Activated naive CD4-positive, alpha-beta T cell treated with anti-CD3 and anti-CD28 coated beads, Interleukin-2, amount 50 U/mL, for 16 hours (primary cell): ENCODE measurements at regions not wholly inside any gene's neighbourhood (a gene's known extent, or its start where the extent isn't known, plus 50 kb on each side); places are given as distances from the start of the nearest gene placed in this dataset.
"Not testable (repeated sequence)": the region's sequence is repeated elsewhere in the genome, so short reads cannot be mapped to it uniquely, and the experiment has no call there.

ENCODE experiments used
- DNase-seq: peaks from one replicate; pipeline ENCODE4 v3.0.0-alpha.2; 2020

DNA sequence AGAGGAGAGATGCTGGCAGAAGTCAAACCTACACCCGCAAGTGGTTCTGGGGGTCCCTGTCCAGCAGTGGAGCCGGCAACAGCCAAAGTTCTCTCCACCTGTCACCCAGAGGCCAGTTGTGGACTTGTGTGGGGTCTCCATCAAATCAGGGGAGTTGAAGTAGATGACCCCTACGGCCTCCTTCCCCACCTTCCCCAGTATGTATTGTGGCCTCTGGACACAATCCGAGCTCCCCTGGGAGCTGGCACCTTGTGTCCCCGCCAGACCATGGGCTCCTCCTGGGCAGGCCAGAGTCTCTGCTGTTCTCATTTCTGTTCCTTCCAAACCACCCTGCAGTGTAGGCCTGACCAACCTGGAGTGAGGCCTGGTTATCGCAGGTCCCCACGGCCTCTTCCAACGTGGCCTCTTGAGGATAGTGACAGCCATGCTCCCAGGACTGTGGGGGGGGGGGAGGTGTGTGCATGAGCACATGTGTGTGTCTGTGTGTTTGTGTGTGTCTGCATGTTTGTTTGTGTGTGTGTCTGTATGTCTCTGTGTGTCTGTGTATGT, 246.4 kb downstream of the MATN1 start:
- DNase-seq: no peak

DNA sequence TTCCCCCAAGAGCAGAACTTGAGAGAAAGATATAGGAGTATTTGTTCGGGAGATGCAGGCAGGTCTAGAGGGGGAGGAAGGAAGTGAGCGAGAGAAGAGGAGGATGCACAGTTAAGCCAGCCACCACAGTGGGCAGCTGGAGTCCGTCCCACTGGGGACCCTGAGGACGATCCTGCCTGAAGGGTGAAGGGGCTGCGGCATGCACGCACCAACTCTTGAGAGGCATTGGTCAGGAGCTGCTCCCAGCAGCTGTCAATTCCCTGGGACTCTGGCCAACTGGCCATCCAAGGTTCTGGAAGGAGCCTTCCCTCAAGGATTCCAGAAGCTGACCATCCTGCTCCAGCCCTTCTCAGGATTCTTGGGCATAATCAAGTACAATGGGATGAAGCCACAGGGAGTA, 246.9 kb downstream of the MATN1 start:
- no peak for DNase-seq

DNA sequence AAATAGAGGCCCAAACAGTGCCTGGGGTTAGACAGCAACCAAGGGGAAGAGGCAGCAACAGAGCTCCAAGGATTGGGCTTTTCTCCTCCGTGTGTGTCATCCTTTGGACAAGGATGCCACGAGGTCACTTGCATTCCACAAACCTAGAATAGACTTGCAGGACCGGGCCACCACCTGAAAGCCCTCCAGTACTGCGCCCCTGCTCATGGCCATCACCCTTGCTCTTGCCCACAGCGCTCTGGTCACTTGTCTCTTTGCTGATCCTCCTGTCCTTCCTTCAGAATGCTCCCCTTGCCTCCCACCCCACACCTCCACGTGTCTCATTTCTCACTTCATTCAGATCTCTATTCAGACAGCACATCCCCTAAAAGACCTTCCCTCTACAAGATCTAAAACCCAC, 247.4 kb downstream of the MATN1 start:
- DNase-seq: no peak

DNA sequence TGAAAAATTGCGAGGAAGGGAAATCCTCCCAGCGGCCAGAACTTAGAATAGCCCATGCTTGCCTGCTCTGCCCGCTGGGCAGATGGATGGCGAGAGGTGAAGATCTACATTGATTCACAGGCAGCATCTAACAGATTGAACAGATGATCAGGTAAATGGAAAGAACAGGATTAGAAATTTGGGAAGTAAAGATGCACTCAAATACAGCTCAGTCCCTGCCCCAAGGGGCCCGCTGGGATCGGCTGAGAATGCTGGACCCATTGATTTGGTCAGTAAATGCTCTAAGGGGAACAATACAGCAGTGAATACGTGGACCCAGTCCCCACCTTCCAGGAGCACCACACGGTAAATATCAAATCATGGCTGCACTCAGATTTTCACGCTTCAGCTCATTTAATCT, 248.2 kb downstream of the MATN1 start:
- DNase-seq: no peak

DNA sequence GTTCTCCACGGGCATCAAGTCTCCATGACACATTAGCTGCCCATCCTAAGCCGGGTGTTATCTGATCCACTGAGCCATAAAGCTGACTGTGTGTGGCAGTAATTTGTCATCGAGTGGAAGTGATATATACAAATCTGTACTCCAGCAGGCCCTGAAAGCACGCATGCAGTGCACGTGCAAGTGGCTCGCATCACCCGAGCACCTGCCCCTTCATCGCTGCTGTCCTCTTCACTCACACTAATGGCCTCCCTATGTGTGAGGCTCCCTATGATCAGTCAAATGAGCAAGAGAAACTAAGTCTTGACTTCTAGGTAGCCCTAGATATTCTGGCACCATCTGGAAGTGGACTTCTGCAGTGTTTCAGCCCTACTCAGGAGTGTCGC, 248.6 kb downstream of the MATN1 start:
- no peak for DNase-seq

DNA sequence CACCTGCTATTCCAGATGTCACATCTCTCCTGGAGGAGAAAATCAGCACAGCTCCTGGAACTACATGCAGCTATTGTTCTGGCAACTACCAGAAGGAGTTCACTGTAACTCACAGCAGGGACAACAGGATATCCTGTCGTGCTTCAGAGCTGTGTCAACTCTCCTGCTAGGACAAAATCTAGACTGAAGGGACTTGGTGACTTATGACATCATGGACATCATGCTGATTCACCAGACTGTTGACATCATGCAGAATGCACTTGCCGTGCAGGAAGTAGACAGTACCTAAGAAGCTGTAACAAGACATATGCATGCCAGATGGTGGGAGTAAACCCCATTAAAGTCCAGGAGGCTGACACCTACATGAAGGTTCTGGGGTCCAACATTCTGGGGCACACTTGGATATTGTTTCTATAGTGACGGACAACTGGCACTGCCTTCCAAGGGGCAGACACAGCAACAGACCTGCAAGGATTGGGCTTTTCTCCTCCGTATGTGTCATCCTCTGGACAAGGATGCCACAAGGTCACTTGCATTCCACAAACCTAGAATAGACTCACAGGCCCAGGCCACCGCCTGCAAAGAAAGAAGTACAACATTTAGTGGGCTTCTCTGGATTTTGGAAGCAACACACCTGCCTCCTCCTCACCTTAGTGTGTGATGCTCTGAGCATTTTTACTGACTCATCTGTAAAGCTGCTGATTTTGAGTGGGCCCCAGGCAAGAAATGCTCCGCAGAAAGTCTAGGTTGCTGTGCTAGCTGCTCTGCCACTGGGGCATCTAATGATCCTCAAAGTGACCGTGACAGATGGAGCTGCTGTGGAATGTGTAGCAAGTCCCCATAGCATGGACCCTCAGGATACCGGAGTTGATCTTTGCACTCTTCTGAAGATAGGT, 249.2 kb downstream of the MATN1 start:
- no peak for DNase-seq

DNA sequence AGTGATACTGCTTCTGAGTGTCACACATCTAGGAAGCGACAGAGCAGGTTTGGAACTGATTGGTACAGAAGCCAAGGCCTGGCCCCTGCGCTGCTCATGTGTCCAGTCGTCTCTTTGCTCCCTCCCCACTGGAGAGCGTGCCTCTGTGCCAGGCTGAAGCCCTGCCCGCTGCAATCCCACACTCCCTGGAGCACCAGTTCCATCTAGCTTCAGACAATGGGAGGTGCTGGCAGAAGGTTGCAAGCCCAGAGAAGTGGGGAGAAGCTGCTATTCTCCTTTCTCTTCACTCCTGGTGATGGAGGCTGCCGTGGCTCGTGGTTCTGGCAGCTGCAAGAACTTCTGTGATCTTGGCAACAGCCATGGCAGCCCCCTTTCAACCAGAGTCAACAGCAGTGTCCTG, 250.9 kb downstream of the MATN1 start:
- no peak for DNase-seq

DNA sequence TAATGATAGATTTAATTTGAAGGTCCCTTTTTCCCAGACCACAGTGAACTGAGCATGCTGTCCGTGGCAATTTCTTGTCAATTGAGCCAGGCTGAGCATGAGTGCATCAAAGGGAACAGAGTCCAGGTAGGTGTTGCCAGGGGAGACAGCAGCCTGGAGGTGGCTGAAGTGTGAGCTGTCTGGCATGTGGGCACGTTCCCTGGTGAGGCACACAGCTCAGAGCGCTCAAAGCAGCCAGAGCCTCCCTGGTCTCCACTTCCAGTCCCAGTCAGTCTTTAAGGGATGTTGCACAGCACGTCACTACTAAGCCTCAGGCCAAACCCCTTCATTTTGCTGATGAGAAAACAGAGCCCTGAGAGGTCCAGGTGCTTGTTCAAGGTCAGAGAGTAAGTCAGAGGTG, 251.4 kb downstream of the MATN1 start:
- no peak for DNase-seq

DNA sequence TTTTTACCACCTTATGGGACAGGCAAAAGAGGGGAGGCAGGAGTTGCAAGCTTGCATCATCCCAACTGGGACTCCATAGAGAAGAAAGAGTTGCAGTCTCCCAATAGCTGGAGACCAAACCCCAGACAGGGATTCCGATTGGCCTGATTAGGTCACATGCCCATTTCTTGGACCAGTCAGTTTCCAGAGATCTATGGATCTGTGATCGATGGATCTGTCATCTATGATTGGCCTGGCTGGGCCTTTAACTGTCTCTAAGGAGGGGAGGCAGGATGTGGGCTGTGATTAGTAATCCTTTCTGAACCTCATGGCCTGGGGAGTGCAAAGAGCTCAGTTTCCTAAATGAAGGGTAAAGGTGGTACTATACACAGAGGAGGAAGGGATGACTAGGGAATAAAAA, 252.1 kb downstream of the MATN1 start:
- no peak for DNase-seq

DNA sequence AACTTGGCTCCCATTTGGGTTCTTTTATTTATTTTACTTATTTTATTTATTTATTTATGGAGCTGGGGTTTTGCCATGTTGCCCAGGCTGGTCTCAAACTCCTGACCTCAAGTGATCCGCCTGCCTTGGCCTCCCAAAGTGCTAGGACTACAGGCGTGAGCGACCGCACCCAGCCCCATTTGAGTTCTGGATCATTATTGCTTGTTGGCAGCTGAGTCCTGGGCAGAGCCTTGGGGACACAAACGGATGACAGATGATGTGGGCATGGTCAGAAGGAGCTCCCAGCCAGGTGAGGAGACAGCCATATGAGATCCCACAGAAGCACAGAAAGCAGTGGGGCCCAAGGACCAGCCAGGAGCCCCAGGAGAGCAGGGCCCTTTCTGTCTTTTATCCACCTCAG, 254.0 kb downstream of the MATN1 start:
- no peak for DNase-seq

DNA sequence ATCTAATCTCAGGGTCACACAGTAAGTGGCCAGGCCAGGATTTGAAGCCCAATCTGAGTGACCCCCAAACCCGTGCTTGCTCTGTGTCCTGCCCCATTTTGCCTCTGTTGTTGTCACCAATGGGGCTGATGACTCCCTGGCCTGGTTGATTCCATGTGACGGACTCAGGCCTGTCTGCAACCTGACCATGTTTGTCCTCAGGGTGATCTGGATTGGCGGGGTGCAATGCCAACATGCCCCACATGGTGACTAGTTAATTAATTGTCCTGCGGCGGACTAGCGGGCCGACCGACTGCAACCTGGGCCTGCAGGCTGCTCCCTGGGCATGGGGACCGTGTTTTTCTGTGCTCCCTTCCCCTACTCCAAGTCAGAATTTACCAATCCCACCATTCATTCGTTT, 256.3 kb downstream of the MATN1 start:
- DNase-seq: no peak

DNA sequence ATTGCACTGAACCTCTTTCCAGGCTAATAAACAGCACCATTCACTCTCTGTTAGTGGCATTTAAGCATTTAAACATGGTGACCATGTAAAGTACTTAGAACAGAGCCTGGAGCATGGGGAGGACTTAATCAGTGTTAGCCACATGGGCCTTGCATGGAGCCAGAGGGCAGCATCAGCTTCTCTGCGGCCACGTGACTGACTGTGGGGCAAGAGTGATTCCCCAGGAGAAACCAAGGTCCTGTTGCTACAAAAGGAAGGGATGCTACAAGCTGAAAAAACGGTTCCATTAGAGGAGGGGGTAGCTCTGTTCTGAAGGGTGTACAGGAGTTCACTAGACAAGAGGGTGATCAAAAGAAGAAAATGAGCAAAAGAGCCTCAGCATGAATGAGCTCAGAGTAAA, 256.8 kb downstream of the MATN1 start:
- no peak for DNase-seq

DNA sequence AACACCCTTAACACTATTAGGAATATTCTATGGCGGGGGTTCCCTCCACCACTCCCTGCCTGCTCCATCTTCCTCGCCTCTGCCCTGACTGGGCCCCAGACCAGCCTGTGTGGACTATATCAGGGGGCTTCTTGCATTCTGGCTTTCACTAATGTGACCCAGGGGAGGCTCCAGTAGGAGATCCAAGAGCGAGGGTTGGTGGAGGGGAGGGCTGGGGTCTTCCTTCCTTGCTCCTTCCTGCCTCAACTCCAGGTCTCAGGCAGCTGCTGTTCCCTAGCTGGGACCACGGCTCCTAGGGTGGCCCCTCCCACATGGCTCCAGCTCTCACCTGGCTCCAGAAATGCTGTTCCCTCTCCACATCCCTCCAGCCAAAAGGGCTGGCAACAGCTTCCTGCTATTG, 257.4 kb downstream of the MATN1 start:
- DNase-seq: no peak

DNA sequence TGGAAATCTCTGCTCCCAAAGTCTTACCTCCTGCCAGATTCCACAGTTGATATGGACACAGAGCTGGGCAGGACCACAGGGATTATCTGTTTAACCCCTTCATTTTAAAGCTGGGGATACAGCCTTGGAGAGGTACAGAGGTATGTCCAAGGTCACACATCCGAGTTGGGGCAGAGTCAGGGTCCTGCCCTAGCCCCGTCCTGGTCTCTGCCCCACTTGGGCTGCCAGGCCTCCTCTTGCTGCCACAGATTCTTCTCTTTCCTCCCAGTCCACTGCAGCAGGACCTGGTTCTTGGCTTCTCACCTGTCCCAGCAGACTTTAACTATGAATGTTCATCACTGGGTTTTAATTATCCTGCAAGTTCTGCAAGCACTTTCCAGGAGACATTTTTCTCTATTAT, 258.3 kb downstream of the MATN1 start:
- DNase-seq: no peak

DNA sequence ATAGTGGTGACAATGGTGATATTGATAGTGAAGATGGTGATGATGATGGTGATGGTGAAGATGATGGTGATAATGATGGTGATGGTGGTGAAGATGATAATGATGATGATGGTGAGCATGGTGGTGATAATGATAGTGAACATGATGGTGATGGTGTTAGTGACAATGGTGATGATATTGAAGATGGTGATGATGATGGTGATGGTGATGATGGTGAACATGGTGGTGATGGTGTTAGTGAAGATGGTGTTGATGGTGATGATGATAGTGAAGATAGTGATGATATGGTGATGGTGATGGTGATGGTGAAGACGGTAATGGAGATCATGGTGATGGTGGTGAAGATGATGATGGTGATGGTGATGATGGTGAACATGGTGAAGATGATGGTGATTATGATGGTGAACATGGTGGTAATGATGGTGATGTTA, 259.2 kb downstream of the MATN1 start:
- no peak for DNase-seq

DNA sequence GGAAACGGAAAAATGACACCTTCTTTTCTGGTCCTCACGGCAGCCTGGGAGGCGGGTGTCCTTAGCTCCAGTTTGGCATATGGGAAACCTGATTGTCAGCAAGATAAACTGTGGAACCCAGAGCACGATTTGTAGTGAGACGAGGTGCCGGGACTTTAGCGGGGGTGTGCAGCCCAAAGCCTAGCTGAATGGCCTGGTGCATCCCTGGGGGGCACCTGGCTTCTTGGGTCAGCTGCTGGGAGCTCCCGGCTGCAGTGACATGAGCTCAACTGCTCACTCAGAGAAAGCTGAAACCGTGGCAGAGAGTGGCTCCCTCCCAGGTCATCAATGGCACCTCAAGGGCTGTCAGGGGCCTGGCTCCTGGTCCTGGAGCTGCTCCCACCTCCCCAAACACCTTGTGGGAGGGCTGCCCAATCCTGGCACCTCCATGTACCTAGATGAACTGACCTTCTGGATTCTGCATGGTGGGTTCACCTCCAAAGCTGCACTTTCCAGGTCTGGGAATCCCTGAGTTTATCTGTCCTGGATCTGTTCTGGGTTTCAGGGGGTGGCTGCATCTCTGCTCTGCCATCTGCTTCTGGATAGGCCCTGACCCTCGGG, 260.5 kb downstream of the MATN1 start:
- no peak for DNase-seq

DNA sequence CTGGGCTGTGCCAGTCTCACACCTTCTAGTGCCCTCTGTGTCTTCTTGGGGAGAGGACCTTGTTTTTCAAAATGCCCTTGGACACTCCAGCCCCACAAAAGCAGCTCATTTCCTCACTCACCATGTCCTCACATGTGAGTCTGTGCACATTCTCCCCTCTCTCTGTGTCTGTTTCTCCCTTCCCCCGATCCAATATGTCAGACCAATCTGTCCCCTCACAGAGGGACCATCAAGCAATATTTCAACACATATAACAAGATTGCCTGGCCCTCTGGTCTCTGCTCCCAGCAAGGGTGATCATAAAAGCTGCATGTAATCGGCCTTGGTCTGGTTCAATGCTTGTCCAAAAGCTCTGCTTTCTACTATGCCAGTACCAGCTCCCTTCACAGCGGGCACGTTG, 261.2 kb downstream of the MATN1 start:
- DNase-seq: no peak

DNA sequence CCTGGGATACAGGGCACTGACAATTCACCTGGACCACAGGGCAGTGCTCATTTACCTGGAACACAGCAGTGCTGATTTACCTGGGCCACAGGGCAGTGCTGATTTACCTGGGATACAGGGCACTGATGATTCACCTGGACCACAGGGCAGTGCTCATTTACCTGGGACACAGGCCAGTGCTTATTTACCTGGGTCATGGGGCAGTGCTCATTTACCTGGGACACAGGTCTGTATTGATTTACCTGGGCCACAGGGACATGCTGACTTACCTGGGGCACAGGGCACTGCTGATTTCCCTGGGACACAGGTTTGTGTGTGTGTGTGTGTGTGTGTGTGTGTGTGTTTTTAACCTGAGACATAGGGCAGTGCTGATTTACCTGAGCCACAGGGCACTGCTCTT, 261.7 kb downstream of the MATN1 start:
- DNase-seq: no peak

DNA sequence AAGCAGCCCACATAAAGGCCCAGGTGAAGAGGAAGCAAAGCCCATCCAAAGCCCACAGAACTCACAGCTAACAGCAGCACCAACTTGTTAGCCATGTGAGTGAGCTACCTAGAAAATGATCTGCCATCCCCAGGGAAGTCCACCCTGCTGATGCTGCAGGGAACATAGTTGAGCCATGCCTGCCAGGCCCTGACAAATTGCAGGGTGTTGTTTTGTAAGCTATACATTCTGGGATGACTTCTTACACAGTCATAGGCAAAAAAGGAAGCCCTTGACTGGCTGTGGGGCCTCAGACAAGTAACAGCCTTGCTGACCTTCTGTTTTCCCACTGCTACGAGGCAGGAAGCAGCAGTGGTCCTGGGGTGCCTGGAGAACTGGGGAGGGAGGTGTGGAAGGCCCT, 262.7 kb downstream of the MATN1 start:
- no peak for DNase-seq

DNA sequence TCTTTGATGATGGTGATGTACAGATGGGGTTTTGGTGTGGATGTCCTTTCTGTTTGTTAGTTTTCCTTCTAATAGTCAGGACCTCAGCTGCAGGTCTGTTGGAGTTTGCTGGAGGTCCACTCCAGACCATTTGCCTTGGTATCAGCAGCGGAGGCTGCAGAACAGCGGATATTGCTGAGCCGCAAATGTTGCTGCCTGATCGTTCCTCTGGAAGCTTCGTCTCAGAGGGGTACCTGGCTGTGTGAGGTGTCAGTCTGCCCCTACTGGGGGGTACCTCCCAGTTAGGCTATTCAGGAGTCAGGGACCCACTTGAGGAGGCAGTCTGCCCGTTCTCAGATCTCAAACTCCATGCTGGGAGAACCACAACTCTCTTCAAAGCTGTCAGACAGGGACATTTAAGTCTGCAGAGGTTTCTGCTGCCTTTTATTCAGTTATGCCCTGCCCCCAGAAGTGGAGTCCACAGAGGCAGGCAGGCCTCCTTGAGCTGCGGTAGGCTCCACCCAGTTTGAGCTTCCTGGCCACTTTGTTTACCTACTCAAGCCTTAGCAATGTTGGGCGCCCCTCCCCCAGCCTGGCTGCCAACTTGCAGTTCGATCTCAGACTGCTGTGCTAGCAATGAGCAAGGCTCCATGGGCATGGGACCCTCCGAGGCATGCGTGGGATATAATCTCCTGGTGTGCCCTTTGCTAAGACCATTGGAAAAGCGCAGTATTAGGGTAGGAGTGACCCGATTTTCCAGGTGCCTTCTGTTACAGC, 264.5 kb downstream of the MATN1 start:
- DNase-seq: not testable (repeated sequence)

DNA sequence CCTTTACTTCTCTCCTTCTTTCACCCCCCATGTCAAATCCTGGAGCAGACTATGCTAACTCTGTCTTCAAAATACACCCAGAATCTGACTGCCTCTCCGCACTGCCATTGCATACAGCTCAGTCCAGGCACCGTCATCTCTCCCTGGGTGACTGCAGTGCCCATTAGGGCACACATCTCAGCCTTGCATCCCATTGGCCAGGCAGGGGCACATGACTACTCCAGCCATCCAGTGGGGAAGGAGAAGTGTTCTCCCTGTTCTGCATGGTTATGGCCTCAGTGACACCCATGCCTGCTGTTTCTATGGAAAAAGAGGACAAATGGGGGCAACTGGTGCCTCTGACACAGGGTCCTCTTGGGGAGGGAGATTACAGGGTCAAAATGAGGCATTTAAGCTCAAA, 270.5 kb downstream of the MATN1 start:
- no peak for DNase-seq

DNA sequence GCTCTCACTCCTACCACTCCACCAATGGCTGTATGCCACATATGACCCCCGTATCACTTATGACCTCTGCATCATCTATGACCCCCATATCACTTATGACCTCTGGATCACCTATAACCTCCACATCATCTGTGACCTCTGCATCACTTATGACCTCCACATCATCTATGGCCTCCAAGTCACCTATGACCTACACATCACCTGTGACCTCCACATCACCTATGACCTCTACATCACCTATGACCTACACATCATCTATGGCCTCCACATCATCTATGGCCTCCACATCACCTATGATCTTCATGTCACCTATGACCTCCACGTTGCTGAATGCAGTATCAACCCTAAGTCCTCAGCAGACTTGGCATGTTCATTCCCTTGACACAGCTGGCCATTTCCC, 271.2 kb downstream of the MATN1 start:
- no peak for DNase-seq

DNA sequence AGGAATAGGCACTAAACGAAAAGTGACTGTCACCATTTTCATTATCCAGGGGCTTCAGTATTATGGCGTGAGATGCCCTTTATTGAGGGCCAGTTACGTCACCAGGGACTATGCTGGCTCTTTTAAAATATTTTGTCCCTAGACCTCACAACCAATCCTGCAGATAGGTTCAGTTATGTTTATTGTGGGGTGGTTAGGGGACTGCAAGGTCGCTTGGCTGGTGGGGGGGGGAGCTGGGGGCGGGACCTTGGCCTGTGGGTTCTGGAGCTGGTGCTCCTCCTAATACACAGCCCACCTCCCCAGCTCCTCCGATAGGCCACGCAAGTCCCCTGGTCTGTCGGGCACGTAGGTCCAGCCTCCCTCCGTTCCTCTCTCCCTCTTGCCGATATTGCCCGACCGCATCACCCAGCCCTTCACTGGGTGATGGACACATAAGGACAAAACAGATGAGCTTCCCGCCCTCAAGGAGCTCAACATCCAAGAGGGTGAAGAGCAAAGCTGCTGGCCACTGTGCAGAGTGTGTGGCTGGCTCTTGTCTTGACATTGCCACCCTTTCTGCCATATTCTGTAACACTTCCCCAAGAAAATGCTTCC, 271.8 kb downstream of the MATN1 start:
- no peak for DNase-seq
